ENCODE measurements at regions not wholly inside any gene's neighbourhood (a gene's known extent, or its start where the extent isn't known, plus 50 kb on each side); places are given as distances from the start of the nearest gene placed in this dataset.

GRCh38 chr9:1219284-1219683 is 169.1 kb downstream of the DMRT2 start:
- POLR2A ChIA-PET (ENCODE audit: unreplicated experiment) = no interaction called here

GRCh38 chr9:1221298-1221697 is 171.1 kb downstream of the DMRT2 start:
- no peak overlapping the region for H2AFZ ChIP-seq (ENCODE audit: low read length)
- no TSS peak for BruUV-seq (replicated peaks)
- ChIA-PET POLR2A (ENCODE audit: unreplicated experiment) (no interaction called here), CTCF (no interaction called here)
- no peaks in the 10 kb centered on the region for H3K79me2 ChIP-seq (ENCODE audit: low read length)
- no peak for DNase-seq
- no peaks in the 10 kb centered on the region for H3K27me3 ChIP-seq (ENCODE audit: low read length)
- H3K4me1 ChIP-seq (ENCODE audit: insufficient read depth, low read length) = peaks cover 7% of the 10 kb centered on the region; the same call in 1 of the 2 replicates
- H3K4me3 ChIP-seq (ENCODE audit: low read length) = no peak overlapping the region
- H3F3A ChIP-seq (ENCODE audit: low read length, unreplicated experiment) = no peaks in the 10 kb centered on the region
- no peaks in the 10 kb centered on the region for H3K9me3 ChIP-seq (ENCODE audit: low read length)
- no peak for ATAC-seq
- H3K9ac ChIP-seq (ENCODE audit: low read length) = no peak overlapping the region
- no peaks in the 10 kb centered on the region for H3K9me2 ChIP-seq (replicated peaks; ENCODE audit: low read length)
- no peak overlapping the region for H3K27ac ChIP-seq (ENCODE audit: low read length)
- no peak for TF ChIP-seq EZH2 (IDR thresholded peaks at IDR 0.05; ENCODE audit: low read length, unreplicated experiment)
- TF ChIP-seq EZH2phosphoT487 (IDR thresholded peaks at IDR 0.05; ENCODE audit: borderline replicate concordance, low read length) = no peak
- TF ChIP-seq CTCF (conservative IDR thresholded peaks at IDR 0.05; ENCODE audit: low read depth, low read length) = no peak
- no peak overlapping the region for H3K4me2 ChIP-seq (ENCODE audit: low read length)
- no peaks in the 10 kb centered on the region for H3K36me3 ChIP-seq (ENCODE audit: low read depth, low read length)
- intact Hi-C loops (cut with micrococcal nuclease) = no loop called here
- H4K20me1 ChIP-seq (ENCODE audit: low read length) = no peaks in the 10 kb centered on the region

More at GRCh38 chr9:1219284-1219683, 169.1 kb downstream of the DMRT2 start:
- Histone ChIP-seq H3K27me3 (ENCODE audit: low read length) (no peaks in the 10 kb centered on the region), H3K36me3 (ENCODE audit: low read depth, low read length) (no peaks in the 10 kb centered on the region), H3K9ac (ENCODE audit: low read length) (no peak overlapping the region), H3K4me2 (ENCODE audit: low read length) (no peak overlapping the region), H3K4me1 (ENCODE audit: insufficient read depth, low read length) (peaks cover 9% of the 10 kb centered on the region; the same call in 1 of the 2 replicates), H3K9me3 (ENCODE audit: low read length) (no peaks in the 10 kb centered on the region), H3K4me3 (ENCODE audit: low read length) (no peak overlapping the region), H3K9me2 (replicated peaks; ENCODE audit: low read length) (no peaks in the 10 kb centered on the region), H3K79me2 (ENCODE audit: low read length) (no peaks in the 10 kb centered on the region), H3K27ac (ENCODE audit: low read length) (no peak overlapping the region), H4K20me1 (ENCODE audit: low read length) (no peaks in the 10 kb centered on the region), H3F3A (ENCODE audit: low read length, unreplicated experiment) (no peaks in the 10 kb centered on the region), H2AFZ (ENCODE audit: low read length) (no peak overlapping the region)
- TF ChIP-seq EZH2 (IDR thresholded peaks at IDR 0.05; ENCODE audit: low read length, unreplicated experiment) = no peak
- no peak for TF ChIP-seq EZH2phosphoT487 (IDR thresholded peaks at IDR 0.05; ENCODE audit: borderline replicate concordance, low read length)
- no peak for TF ChIP-seq CTCF (conservative IDR thresholded peaks at IDR 0.05; ENCODE audit: low read depth, low read length)
- ATAC-seq (no peak), DNase-seq (peak; percentile 37)
- BruUV-seq (replicated peaks) = no TSS peak
- CTCF ChIA-PET = no interaction called here
- intact Hi-C loops (cut with micrococcal nuclease) = no loop called here

- Histone ChIP-seq H3K4me1 (ENCODE audit: insufficient read depth, low read length) (0 out of 2 replicates have a peak, but pooled peaks cover 4% of the 10 kb centered on the region), H3K27ac (ENCODE audit: low read length) (no peak overlapping the region), H3K27me3 (ENCODE audit: low read length) (no peaks in the 10 kb centered on the region), H3K9me2 (replicated peaks; ENCODE audit: low read length) (no peaks in the 10 kb centered on the region), H3F3A (ENCODE audit: low read length, unreplicated experiment) (no peaks in the 10 kb centered on the region), H3K9me3 (ENCODE audit: low read length) (no peaks in the 10 kb centered on the region), H3K4me2 (ENCODE audit: low read length) (no peak overlapping the region), H3K79me2 (ENCODE audit: low read length) (no peaks in the 10 kb centered on the region), H3K9ac (ENCODE audit: low read length) (no peak overlapping the region), H2AFZ (ENCODE audit: low read length) (no peak overlapping the region), H4K20me1 (ENCODE audit: low read length) (no peaks in the 10 kb centered on the region), H3K4me3 (ENCODE audit: low read length) (no peak overlapping the region), H3K36me3 (ENCODE audit: low read depth, low read length) (no peaks in the 10 kb centered on the region)
- no peak for DNase-seq
- CTCF ChIA-PET = no interaction called here
- TF ChIP-seq CTCF (conservative IDR thresholded peaks at IDR 0.05; ENCODE audit: low read depth, low read length) (no peak), EZH2 (IDR thresholded peaks at IDR 0.05; ENCODE audit: low read length, unreplicated experiment) (no peak), EZH2phosphoT487 (IDR thresholded peaks at IDR 0.05; ENCODE audit: borderline replicate concordance, low read length) (no peak)
- intact Hi-C loops (cut with micrococcal nuclease) = no loop called here
- POLR2A ChIA-PET (ENCODE audit: unreplicated experiment) = no interaction called here
- ATAC-seq = peak; percentile 27; the same call in 1 of the 2 replicates
- BruUV-seq (replicated peaks) = no TSS peak
These were observed 172.4 kb downstream of the DMRT2 start for GRCh38 chr9:1222511-1222910.
